Caco-2 (cell line): ENCODE measurements at regions not wholly inside any gene's neighbourhood (a gene's known extent, or its start where the extent isn't known, plus 50 kb on each side); places are given as distances from the start of the nearest gene placed in this dataset.

Experiments
- BruUV-seq: library from RNA; stranded (reverse); fragments of 400-500 nt; replicated peaks from 2 replicates; lab custom pipeline; 2021; lab: Mats Ljungman, UMichigan
- CTCF ChIA-PET: fragments of 300-600 bp; sonication (Branson Sonifier 250); formaldehyde crosslinking; loops from one replicate; lab custom pipeline; 2022; ENCODE audit warnings: antibody characterized with exemption; lab: Charles Lee
- POLR2A ChIA-PET: fragments of 300-600 bp; sonication (Branson Sonifier 250); formaldehyde crosslinking; loops from one replicate; lab custom pipeline; 2022; ENCODE audit warnings: antibody characterized with exemption; lab: Charles Lee
- DNase-seq, 2 experiments: peaks; one replicate each; pipeline versions ENCODE4 v3.0.0 to v3.0.0-alpha.2; 2020 to 2022
- H3K27me3 ChIP-seq: replicated peaks from 2 replicates; pipeline ENCODE4 v1.6.0; 2011; ENCODE audit warnings: low read length; ENCODE audit not compliant: control insufficient read depth, insufficient read depth
- H3K36me3 ChIP-seq: 2 replicates; pipeline ENCODE4 v1.5.1; 2011; ENCODE audit warnings: low read length; ENCODE audit not compliant: control insufficient read depth, insufficient read depth
- H3K4me1 ChIP-seq: fragments of 250-450 bp; sonication (Bioruptor Pico); 2 replicates; pipeline ENCODE4 v1.5.1; 2020; ENCODE audit warnings: mild to moderate bottlenecking
- H3K4me3 ChIP-seq: 2 replicates; pipeline ENCODE4 v1.5.1; 2011; ENCODE audit warnings: low read depth, mild to moderate bottlenecking, control low read depth, low read length
- H3K9me3 ChIP-seq: fragments of 250-450 bp; sonication (Bioruptor Pico); 2 replicates; pipeline ENCODE4 v1.5.1; 2020; ENCODE audit warnings: mild to moderate bottlenecking, moderate library complexity
- H3K27ac Mint-ChIP-seq: one replicate; pipeline ENCODE4 v1.8.0; 2022; ENCODE audit warnings: mixed read lengths; ENCODE audit not compliant: unreplicated experiment
- H3K27me3 Mint-ChIP-seq: one replicate; pipeline ENCODE4 v1.8.0; 2022; ENCODE audit warnings: mixed read lengths; ENCODE audit not compliant: insufficient read depth, unreplicated experiment
- H3K36me3 Mint-ChIP-seq: one replicate; pipeline ENCODE4 v1.8.0; 2022; ENCODE audit warnings: mild to moderate bottlenecking, mixed read lengths; ENCODE audit not compliant: insufficient read depth, unreplicated experiment
- H3K4me1 Mint-ChIP-seq: one replicate; pipeline ENCODE4 v1.8.0; 2022; ENCODE audit warnings: low read depth, mixed read lengths; ENCODE audit not compliant: unreplicated experiment
- H3K4me3 Mint-ChIP-seq: one replicate; pipeline ENCODE4 v1.8.0; 2022; ENCODE audit warnings: mild to moderate bottlenecking, moderate library complexity, mixed read lengths; ENCODE audit not compliant: unreplicated experiment
- H3K9me3 Mint-ChIP-seq: one replicate; pipeline ENCODE4 v1.8.0; 2022; ENCODE audit warnings: mixed read lengths; ENCODE audit not compliant: unreplicated experiment
- intact Hi-C: fragments of 100-400 bp; cut with micrococcal nuclease; formaldehyde crosslinking; loops from one replicate; pipeline ENCODE4 v1.10.0; 2022; ENCODE audit not compliant: unreplicated experiment
- TF ChIP-seq, protein P1 (sequence below), 2 experiments: fragments of 200-600 bp in 1 of 2; IDR thresholded peaks; 1 replicate in 1 of 2; 2 replicates in 1 of 2; pipeline versions ENCODE4 v1.5.1 to v1.8.0; 2011 to 2022; ENCODE audit warnings: antibody characterized with exemption in 1 of 2, control low read depth in 1 of 2, inconsistent platforms in 1 of 2, low read depth in 1 of 2, low read length in 1 of 2, mild to moderate bottlenecking in 1 of 2, moderate library complexity in 1 of 2; ENCODE audit not compliant: insufficient read depth in 1 of 2, severe bottlenecking in 1 of 2, unreplicated experiment in 1 of 2

GRCh38 chr9:14482856-14483255, 168.9 kb upstream of the NFIB start:
- H3K4me3 ChIP-seq, result no peak overlapping the region
- Mint-ChIP-seq H3K4me1 (no peaks in the 10 kb centered on the region), H3K27ac (no peak overlapping the region), H3K9me3 (no peaks in the 10 kb centered on the region), H3K27me3 (no peaks in the 10 kb centered on the region), H3K36me3 (no peaks in the 10 kb centered on the region), H3K4me3 (no peak overlapping the region)
- H3K4me1 ChIP-seq, result no peaks in the 10 kb centered on the region
- TF ChIP-seq, protein P1, sequence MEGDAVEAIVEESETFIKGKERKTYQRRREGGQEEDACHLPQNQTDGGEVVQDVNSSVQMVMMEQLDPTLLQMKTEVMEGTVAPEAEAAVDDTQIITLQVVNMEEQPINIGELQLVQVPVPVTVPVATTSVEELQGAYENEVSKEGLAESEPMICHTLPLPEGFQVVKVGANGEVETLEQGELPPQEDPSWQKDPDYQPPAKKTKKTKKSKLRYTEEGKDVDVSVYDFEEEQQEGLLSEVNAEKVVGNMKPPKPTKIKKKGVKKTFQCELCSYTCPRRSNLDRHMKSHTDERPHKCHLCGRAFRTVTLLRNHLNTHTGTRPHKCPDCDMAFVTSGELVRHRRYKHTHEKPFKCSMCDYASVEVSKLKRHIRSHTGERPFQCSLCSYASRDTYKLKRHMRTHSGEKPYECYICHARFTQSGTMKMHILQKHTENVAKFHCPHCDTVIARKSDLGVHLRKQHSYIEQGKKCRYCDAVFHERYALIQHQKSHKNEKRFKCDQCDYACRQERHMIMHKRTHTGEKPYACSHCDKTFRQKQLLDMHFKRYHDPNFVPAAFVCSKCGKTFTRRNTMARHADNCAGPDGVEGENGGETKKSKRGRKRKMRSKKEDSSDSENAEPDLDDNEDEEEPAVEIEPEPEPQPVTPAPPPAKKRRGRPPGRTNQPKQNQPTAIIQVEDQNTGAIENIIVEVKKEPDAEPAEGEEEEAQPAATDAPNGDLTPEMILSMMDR (IDR thresholded peaks at IDR 0.05; ENCODE audit: insufficient read depth in 1 of 2, low read depth in 1 of 2, low read length in 1 of 2, severe bottlenecking in 1 of 2, unreplicated experiment in 1 of 2), result no peak
- intact Hi-C loops, result no loop called here
- H3K9me3 ChIP-seq, result no peaks in the 10 kb centered on the region
- no TSS peak for BruUV-seq
- POLR2A ChIA-PET, result no interaction called here
- CTCF ChIA-PET, result no interaction called here
- H3K27me3 ChIP-seq, result no peaks in the 10 kb centered on the region
- no peak for DNase-seq
- no peaks in the 10 kb centered on the region for H3K36me3 ChIP-seq

- Mint-ChIP-seq H3K36me3 (no peaks in the 10 kb centered on the region), H3K4me1 (no peaks in the 10 kb centered on the region), H3K4me3 (no peak overlapping the region), H3K9me3 (no peaks in the 10 kb centered on the region), H3K27me3 (no peaks in the 10 kb centered on the region), H3K27ac (no peak overlapping the region)
- no TSS peak for BruUV-seq
- no peaks in the 10 kb centered on the region for H3K4me1 ChIP-seq
- H3K9me3 ChIP-seq, result no peaks in the 10 kb centered on the region
- no peak overlapping the region for H3K4me3 ChIP-seq
- no peak for DNase-seq
- TF ChIP-seq, protein P1 (IDR thresholded peaks at IDR 0.05; ENCODE audit: insufficient read depth in 1 of 2, low read depth in 1 of 2, low read length in 1 of 2, severe bottlenecking in 1 of 2, unreplicated experiment in 1 of 2), result no peak
- no peaks in the 10 kb centered on the region for H3K27me3 ChIP-seq
- ChIA-PET CTCF (no interaction called here), POLR2A (no interaction called here)
- H3K36me3 ChIP-seq, result no peaks in the 10 kb centered on the region
- intact Hi-C loops, result no loop called here
These were observed 166.6 kb upstream of the NFIB start for GRCh38 chr9:14480526-14480925.

GRCh38 chr9:14479163-14479560, 165.2 kb upstream of the NFIB start:
- BruUV-seq, result no TSS peak
- Histone ChIP-seq H3K4me1 (no peaks in the 10 kb centered on the region), H3K36me3 (no peaks in the 10 kb centered on the region), H3K4me3 (no peak overlapping the region), H3K9me3 (no peaks in the 10 kb centered on the region), H3K27me3 (no peaks in the 10 kb centered on the region)
- TF ChIP-seq, protein P1 (IDR thresholded peaks at IDR 0.05; ENCODE audit: insufficient read depth in 1 of 2, low read depth in 1 of 2, low read length in 1 of 2, severe bottlenecking in 1 of 2, unreplicated experiment in 1 of 2), result no peak
- CTCF ChIA-PET, result no interaction called here
- Mint-ChIP-seq H3K27ac (no peak overlapping the region), H3K27me3 (no peaks in the 10 kb centered on the region), H3K4me3 (no peak overlapping the region), H3K36me3 (no peaks in the 10 kb centered on the region), H3K4me1 (no peaks in the 10 kb centered on the region), H3K9me3 (no peaks in the 10 kb centered on the region)
- POLR2A ChIA-PET, result no interaction called here
- DNase-seq, result no peak
- intact Hi-C loops, result no loop called here
